LHCN-M2 (cell line): ENCODE measurements at regions not wholly inside any gene's neighbourhood (a gene's known extent, or its start where the extent isn't known, plus 50 kb on each side); places are given as distances from the start of the nearest gene placed in this dataset.
A peak's percentile ranks its signal among the peaks of the same experiment; 100 is the strongest.

Experiments used
- DNase-seq: peaks from one replicate; pipeline ENCODE4 v3.0.0-alpha.2; 2012; ENCODE audit warnings: low read depth

DNA sequence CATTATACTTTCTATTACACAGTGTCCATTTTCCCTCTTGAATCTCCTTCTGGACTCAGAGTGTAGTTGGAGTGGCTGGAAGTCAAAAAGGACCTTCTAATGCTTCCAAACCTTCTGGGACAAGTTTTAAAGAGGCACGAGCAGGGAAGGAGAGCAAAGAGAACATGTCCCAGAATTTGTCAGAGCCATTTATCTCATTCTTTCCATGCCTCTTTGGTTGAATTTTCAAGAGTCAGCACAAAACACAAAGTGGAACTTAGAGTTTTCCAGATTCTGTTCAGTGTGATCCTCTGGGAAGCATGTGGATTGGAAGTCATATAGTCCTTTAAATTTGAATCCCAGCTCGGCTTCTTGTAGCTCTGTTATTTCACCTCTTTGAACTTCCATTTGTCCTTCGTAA lies 138.2 kb upstream of the PWP1 start:
- DNase-seq = no peak

DNA sequence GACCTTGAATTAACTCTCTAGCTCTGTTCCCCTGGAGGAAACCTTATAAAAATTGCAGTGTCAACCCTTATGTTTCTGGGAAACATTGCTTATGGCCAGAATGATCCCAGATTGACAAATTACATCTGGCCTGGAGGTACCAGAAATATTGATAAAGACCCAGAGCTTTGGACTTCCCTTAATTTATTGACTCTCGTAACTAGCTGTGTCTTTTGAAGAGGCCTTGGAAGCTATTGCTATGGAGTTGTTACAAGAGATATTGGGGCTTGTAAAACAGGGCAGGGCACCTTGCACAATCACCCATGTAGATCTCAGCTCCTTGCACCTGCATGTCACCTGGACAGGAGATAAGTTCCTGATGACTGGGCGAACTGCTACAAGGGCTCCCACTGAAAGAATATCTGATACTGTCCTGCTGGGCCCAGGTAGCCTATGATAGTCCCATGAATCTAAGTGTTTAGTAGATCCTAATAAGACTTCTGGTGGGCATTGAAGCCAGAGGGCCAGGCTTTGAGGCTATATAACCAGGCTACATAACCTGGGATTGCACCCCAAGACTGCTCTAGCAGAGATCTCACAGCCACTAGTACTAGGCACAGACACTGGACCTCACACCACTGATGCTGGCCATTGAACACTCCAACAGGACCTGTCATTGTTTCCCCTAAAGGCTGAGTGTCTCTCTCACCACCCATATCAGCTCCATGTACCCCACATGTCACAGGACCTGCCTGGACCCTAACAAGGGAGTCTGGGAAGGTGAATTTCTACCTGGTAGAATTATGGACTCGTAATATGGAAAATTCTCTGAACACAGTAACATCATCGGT lies 135.7 kb upstream of the PWP1 start:
- no peak for DNase-seq

DNA sequence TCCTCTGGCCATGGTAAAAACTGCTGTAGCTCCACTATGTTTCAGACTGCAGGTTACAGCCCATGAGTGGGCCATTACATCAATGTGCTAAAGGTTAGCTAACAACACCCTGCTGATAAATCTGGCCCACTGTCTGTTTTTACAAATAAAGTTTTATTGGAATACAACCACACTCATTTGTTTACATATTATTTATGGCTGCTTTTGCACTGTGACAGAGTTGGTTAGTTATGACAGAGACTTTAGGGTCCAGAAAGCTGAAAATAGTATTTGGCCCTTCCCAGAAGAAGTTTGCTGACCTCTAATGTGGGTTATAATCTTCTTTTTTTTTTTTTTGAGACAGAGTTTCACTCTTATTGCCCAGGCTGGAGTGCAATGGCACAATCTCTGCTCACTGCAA lies 134.2 kb upstream of the PWP1 start:
- no peak for DNase-seq

DNA sequence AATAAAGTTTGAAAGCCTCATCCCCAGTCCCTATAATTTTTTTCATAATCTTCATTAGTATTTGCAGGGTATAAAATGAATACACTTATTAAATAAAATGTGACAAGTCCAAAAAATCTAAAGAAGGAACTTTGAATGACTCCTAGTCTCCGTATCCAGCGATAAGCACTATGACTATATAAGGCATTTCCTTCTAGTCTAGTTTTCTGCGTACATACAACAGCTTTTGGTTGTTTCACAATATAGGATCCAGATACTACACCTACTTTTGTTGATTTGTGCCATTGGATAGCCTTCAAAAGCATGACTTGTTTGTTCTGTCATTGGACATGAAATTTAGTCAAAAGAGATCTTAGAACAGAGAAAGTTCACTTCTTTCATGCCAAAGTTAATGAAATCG lies 133.3 kb upstream of the PWP1 start:
- no peak for DNase-seq

DNA sequence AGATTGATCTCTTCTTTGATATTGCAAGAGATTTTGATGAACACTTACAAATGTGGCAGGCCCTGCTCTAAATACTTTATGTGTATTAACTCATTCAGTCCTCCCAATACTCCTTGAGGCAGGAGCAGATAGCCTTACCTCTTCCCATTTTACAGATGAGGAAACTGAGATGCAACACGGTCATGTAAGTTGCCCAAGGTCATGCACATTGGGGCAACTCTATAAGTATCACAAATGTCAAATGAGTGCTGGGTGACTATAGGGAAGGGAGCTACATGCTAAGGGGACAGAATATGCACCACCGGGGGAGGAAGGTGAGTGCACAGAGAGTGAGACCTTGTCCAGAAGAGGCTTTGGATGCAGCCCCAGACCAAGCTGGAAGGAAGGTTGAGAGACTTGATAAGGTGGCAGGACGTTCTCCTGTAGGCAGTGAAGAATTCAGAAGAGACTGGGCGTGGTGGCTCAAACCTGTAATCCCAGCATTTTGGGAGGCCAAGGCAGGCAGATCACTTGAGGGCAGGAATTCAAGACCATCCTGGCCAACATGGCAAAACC lies 132.3 kb upstream of the PWP1 start:
- DNase-seq = no peak

DNA sequence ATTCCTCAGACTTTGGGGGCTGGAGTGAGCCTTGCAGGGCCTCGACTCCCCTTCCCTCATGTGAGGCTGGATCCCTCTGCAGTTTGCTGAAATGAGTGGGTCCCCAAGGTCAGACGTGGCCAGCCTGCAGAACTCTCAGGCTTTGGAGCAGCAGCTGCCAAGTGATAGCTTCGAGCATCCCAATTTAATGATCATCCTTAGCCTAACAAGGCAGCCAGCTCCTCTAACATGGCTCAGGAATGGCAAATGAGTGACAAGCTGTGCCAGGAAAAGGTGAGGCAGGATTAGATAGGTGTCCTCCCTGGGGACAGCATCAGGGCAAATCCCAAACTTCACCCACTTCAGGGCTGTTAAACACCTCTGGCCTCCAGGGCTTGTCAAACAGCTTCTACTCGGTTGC lies 130.7 kb upstream of the PWP1 start:
- DNase-seq = no peak

DNA sequence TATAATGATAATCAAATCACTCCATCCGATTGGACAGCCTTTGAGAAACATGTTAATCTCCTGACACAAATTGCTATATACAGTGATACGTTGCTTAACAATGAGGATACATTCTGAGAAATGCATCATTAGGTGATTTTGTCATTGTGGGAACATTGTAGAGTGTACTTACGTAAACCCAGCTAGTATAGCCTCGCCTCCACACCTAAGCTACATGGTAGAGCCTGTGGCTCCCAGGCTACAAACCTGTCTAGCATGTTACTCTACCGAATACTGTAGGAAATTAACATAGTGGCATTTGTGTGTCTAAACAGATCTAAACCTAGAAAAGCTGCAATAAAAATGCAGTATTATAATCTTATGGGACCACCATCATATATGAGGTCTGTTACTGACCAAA lies 128.6 kb upstream of the PWP1 start:
- DNase-seq = no peak

DNA sequence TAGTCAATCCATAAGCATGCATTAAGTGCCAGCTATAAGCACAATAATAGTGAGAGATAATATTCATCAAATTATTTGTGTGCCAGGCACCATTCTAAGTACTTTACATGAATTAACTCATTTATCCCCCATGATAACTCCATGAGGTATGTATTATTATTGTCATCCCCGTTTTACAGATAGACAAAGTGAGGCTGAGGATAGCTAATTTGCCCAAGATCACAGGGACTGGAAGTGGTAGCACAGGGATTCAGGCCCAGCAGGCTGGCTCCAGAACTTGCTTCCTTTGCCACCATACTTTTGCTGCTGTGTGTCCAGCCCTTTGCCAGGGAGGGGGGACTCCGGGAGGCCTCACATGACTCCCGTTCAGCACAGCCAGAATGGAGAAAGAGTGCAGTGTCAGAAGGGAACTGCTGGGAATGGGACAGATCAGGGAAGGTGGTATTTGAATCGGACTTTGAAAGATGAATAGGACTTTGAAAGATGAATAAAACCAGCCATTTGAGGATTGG lies 128.0 kb upstream of the PWP1 start:
- no peak for DNase-seq

DNA sequence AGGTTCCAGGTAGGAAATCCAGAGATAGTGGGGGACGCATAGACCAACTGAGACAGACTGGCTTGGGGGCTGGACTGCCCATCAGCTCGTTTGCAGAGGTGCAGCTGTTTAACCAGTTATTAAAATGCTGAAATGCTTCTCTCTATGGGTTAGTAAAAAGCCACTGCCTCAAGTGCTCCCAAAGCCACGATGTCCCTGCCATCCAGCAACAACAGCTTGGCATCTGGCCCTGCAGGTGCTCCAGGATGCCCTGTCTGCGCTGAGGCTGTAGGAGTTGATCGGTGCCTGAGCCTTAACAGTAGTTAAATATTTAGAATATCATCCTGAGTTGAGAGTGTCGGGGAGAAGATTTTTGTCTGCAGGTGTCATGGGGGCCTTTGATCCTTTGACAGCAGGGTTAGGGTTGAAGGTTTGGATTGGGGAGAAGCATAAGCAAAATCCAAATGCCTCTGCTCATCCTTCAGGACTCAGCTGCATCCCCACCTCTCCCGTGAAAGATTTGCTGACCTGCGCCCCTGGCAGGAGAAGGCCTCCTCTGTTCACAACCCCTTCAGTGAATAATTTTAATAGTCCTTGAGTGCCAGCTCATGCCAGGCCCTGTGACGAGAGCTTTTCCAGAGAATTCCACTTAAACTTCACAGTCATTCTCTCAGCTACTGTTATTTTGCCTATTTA lies 127.3 kb upstream of the PWP1 start:
- no peak for DNase-seq

DNA sequence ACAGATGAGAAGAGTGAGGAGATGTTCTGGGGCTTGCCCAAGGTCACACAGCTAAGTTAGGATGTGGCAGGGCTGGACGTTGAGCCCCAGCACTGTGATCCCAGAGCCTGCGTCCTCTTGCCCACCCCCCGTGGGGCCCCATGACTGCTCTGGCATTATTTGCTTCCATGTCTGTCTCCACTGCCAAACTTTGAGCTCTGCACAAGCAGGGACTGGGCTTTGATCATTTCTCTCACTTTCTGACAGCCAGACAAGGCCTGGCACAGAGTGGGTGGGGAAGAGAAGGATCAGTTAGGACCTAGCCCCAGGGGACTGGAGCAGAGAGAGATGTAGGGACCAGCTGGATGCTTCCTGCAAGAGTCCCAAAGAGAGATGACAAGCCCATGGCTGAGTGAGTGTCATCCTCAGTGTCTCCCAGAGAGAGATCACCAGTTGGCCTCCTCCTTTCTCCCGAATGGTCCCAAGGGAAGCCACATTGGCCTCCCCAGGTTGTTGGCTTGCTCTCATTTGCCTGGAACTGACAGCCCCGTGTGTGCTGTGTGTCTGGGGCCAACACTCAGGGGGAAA lies 126.7 kb upstream of the PWP1 start:
- no peak for DNase-seq

DNA sequence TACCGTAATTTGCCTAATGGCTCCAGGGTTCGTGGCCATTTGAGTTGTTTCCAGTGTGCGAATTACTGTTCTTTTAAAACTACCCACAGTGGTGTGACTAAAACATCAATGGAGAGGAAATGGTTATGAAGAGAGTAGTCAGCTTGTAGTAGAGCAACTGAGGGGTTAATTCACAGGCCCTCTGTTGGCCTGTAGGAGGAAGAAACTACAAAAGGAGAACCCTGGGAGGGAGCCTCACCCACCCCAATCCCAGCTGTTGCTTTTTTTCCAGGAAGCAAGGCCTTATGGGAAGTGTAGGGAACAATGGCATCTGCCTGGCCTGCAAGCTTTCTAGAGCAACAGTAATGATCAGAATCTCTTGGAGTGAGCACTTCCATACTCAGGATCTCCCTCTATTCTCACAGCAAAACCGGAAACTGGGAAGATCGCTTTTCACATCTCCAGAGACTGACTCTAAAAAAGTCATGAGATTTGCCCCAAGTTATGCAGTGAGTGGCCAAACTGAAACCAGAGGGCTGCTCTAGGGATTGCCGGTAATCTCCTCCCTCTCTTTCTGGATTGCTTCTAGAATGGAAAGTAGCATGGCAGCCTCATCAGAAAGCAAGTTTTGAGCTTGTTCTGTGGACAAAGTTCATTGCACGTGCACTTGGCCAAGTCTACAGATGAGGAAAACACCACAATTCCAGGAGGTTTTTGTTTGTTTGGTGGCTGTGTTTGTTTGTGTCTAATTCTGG lies 125.3 kb upstream of the PWP1 start:
- DNase-seq = peak; percentile 48

DNA sequence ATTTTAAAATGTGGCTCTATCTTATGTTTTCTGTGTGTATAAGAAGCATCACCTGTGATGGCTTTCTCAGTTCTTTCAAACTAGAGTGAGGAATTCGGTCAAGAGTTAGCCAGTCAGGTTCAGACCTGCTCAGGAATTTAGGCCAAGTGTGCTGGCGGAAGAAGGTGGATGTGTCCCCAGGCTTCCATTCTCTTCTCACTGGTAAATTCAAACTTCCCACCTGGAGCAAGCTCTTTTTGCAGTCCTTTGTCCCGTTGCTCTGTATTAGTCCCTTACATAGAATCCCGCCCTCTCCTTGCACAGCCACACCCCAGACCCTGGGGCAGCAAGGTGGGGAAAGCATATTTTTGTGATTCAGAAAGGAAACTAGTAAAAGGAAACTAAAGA lies 124.7 kb upstream of the PWP1 start:
- no peak for DNase-seq

DNA sequence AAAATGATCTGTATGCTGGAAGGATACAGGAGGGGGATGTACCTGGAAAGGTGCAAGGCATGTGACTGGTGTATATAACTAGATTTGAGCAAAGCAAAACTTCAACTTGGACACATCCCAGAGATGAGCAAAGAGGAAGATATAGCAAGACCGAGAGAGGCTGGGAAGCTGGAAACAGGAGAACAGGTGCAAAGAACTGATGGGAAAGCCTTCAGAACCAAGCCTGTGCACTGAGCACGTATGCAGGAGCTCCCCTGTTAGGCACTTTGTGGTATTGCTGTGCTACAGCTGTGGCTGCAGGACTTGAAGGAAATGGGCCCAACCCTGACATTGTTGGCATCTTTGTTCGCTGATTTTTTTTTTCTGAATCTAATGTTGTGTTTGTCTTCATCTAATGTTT lies 120.7 kb upstream of the PWP1 start:
- DNase-seq = peak; percentile 44

DNA sequence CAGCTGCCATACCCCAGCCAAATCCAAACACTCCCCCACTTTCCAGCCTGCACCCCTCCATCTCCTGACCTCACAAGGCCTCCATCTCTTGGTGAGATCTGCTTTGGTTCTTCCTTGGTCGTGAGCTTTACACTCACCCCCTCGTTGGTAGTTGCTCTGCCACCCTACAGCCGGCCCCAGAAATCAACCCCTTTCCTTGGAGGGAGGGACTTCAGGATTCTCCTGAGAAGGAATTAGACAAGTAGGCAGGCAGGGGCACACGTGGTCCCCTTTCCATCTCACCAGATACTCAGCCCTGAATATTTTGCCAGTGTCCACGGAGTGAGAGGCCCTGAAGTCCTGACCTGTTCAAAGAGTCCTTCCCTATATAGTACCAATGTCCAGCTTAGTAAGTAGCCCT lies 120.0 kb upstream of the PWP1 start:
- DNase-seq = no peak

DNA sequence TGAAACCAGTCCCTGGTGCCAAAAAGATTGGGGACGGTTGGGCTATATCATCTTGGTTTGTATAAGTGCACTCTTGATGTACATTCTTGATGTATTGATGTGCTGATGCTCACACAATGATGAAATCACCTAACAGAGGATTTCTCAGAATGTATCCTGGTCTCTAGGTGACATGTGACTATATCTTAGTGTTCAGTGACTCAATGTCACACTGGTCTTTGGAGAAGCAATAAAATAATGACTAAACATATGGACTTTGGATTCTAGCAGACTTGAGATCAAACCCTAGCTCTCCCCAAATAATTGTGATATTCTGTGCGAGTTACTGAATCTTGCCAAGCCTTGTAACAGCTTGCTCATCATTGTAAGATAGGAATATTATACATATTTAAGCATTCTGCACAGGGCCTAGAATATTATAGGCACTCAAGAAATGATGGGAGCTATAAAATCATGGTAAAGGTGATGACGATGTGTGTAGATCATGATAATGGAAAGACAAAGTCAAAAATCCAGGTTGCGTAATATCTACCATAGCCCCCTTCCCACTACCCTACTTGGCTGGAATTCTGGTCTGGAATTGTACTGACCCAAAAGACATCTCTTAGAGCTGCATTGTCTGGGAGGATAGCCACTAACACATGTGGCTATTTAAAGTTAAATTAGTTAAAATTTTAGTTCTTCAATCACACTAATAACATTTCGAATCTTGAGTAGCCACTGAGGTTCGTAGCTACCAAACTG lies 117.6 kb upstream of the PWP1 start:
- DNase-seq = no peak

DNA sequence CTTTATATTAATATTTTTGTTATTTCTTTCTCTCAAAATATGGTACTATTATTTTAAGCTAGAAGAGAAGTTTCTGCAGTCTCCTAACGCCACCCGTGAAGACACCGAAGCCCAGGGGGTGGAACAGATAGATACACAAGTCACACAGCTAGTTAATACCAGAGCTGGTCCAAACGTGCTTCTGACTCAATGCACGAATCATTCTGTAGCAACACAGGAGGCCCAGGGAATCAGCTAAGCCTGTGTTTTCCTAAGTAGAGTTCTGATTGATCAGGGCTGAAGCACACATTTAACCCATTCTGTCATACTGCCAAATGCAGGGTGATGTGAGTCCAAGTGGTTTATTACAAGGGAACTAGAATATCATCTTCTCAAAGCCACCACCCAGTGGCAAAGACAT lies 116.9 kb upstream of the PWP1 start:
- no peak for DNase-seq

DNA sequence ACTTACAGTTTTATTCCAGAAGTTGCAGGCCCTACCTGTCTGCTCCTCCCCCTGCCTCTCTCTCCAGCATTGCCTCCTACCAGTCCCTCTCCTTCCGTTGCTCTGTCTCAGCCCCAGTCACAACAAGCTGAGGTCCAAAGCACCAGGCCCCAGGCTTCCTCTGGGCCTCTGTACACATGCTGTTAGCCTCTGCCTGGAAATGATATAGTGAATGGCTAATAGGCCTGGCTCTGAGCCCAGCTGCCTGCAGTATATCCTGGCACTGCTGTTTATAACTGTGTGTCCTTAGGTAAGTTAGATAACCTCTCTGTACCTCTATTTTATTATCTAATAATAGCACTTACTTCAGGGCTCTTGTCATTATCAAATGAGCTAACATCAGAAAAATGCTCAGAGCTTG lies 114.9 kb upstream of the PWP1 start:
- DNase-seq = no peak

DNA sequence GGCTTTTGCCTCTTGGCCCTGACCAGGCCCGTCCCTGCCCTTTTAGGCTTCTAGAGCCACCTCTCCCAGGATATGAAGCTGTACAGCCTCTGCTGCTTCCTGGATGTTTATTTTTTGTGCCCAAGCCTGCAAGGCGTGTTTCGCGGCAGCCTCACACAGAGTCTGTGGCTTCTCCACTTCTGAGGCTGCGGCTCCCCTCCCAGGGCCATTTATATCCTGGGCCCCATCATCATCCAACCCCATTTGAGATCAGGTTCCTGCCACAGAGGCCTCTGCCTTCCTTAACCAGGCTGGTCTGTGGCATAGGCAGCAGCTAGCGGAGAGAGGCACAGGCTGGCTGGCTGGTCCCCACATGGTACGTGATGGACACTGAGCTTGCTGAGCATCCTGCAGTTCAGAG lies 114.1 kb upstream of the PWP1 start:
- no peak for DNase-seq

DNA sequence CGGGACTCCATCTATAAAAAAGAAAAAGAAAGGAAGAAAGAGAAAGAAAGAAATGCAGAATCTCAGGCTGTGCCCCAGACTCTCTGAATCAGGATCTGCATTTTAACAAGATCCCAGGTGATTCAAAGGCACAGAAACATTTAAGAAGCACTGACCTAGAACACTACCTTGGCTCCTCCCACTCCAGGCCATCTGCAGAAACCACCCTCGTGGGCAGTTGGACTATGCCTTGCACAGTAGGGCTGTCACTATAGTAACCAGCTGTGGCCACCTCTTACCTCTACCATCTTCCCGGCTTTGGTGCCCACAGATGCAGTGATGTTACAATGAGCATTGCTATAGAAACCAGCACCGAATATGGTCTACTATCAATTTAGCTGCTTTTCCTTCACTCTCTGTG lies 110.9 kb upstream of the PWP1 start:
- DNase-seq = no peak

DNA sequence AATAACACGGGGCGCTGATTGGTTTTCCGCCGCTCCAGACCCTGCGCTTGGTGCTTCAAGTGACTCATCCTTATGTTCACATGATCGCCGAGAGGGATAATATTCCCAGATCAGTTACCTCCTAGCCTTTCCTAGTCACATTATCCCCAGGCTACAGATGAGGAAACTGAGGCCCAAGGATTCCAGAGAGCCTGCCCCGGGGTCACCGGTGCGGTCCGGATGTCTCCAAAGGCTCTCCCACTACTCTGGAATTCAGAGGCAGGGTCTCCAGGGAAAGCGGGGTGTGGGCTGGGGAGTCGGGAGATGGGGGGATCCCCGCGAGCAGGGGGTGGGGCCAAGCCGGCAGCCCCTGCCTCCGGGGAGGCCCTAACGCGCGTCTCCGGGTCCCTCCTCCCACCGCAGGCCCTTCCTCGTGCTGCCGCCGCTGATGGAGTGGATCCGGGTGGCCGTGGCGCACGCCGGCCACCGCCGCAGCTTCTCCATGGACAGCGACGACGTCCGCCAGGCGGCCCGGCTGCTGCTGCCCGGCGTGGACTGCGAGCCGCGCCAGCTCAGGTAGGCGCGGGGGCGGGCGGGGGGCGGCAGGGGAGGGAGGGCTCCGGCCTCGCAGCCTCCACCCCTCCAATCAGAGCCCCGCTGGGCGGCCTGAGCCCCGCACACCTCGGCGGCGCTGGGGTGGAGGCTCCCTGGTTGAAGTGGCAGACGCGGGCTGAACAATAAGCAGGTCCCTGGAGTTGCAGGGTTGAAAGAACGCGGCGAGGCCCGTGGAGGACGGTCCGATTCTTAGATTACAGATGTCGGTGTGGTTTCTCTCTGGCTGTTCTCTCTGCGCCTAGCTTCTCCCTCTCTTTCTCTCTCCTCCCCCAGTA lies 104.6 kb upstream of the PWP1 start:
- no peak for DNase-seq
